ENCODE measurements at regions not wholly inside any gene's neighbourhood (a gene's known extent, or its start where the extent isn't known, plus 50 kb on each side); places are given as distances from the start of the nearest gene placed in this dataset.

DNA sequence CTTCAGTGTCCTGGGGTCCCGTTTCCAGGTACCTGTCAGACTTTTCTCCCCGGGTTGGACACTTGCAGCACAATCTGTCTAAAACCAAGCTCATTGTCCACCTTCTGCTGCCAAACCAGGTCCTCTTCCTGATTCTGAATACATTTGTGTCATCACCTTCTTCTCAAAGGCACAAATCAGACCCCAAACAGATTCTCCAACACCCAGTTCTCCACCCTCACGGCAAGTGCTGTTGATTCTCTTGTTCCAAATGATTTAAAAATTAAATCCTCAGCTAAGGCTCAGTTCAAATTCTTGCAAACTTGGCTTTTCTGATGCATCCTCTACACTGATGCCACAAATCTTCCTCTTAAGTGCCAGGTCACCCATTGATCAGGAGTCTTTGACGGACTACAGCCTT is 122.5 kb upstream of the LDB2 start:
- no peak for TF ChIP-seq POLR2A (IDR thresholded peaks at IDR 0.05)
- TF ChIP-seq POLR2AphosphoS5 (IDR thresholded peaks at IDR 0.05): no peak
- TF ChIP-seq, protein P1, sequence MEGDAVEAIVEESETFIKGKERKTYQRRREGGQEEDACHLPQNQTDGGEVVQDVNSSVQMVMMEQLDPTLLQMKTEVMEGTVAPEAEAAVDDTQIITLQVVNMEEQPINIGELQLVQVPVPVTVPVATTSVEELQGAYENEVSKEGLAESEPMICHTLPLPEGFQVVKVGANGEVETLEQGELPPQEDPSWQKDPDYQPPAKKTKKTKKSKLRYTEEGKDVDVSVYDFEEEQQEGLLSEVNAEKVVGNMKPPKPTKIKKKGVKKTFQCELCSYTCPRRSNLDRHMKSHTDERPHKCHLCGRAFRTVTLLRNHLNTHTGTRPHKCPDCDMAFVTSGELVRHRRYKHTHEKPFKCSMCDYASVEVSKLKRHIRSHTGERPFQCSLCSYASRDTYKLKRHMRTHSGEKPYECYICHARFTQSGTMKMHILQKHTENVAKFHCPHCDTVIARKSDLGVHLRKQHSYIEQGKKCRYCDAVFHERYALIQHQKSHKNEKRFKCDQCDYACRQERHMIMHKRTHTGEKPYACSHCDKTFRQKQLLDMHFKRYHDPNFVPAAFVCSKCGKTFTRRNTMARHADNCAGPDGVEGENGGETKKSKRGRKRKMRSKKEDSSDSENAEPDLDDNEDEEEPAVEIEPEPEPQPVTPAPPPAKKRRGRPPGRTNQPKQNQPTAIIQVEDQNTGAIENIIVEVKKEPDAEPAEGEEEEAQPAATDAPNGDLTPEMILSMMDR (IDR thresholded peaks at IDR 0.05): no peak
- TF ChIP-seq EP300 (IDR thresholded peaks at IDR 0.05): no peak

Measured in sigmoid colon (tissue), 4 donors.